ENCODE measurements at regions not wholly inside any gene's neighbourhood (a gene's known extent, or its start where the extent isn't known, plus 50 kb on each side); places are given as distances from the start of the nearest gene placed in this dataset.
A peak's percentile ranks its signal among the peaks of the same experiment; 100 is the strongest.

DNA sequence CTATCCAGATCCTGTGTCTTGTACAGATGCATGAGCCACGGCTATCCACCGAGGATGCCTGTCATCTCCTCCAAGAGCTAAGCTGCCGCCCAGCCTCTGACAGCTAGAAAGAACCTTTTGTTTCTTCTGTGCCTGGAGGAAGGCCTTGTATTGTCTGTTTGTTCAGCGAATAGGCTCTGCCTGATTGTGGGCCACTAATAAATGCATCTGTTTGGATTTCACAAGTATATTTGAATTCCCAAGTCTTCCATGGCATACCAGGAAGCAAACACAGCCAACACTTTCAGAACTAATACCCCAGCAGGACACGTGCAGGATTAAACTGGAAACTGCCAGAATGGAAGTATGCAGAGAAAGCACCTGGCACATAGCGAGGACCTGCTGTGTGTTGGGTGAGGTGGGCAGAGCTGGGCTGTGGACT is 92.7 kb upstream of the NEURL1B start:
- WGBS, 2 donors, result 66 to 91% methylated on average over 6 of the region's 6 CpGs
- intact Hi-C loops (cut with DNase I; ENCODE audit: low total_unique reads), result no loop called here
- Histone ChIP-seq H3K9me3 (no peaks in the 10 kb centered on the region), H3K27me3 (no peaks in the 10 kb centered on the region), H3K27ac (no peak overlapping the region), H3K4me3 (no peak overlapping the region), H3K36me3 (ENCODE audit: low read depth, missing control alignments) (no peaks in the 10 kb centered on the region), H3K4me1 (peaks cover 9% of the 10 kb centered on the region)
- no peak for DNase-seq
- TF ChIP-seq POLR2A (IDR thresholded peaks at IDR 0.05), result no peak
- TF ChIP-seq, protein P1, sequence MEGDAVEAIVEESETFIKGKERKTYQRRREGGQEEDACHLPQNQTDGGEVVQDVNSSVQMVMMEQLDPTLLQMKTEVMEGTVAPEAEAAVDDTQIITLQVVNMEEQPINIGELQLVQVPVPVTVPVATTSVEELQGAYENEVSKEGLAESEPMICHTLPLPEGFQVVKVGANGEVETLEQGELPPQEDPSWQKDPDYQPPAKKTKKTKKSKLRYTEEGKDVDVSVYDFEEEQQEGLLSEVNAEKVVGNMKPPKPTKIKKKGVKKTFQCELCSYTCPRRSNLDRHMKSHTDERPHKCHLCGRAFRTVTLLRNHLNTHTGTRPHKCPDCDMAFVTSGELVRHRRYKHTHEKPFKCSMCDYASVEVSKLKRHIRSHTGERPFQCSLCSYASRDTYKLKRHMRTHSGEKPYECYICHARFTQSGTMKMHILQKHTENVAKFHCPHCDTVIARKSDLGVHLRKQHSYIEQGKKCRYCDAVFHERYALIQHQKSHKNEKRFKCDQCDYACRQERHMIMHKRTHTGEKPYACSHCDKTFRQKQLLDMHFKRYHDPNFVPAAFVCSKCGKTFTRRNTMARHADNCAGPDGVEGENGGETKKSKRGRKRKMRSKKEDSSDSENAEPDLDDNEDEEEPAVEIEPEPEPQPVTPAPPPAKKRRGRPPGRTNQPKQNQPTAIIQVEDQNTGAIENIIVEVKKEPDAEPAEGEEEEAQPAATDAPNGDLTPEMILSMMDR (IDR thresholded peaks at IDR 0.05), result no peak

DNA sequence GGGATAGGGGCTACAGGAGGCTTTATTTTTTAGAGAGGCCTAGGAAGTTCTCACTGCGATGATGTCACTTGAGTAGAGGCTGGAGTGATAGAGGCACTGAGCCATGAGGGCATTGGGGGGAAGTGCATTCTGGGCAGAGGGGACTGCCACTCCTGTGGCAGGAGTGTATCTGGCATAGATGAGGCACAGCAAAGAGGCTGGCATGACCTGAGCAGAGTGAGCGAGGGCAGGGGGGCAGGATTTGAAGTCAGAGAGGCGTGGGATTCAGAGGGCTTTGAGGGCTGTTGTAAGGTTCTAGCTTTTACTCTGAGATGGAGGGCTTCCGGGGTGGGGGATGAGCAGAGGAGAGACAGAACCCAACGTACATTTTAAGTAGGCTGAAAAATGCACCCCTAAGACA is 91.9 kb upstream of the SH3PXD2B start:
- intact Hi-C loops (cut with DNase I; ENCODE audit: low total_unique reads), result no loop called here

DNA sequence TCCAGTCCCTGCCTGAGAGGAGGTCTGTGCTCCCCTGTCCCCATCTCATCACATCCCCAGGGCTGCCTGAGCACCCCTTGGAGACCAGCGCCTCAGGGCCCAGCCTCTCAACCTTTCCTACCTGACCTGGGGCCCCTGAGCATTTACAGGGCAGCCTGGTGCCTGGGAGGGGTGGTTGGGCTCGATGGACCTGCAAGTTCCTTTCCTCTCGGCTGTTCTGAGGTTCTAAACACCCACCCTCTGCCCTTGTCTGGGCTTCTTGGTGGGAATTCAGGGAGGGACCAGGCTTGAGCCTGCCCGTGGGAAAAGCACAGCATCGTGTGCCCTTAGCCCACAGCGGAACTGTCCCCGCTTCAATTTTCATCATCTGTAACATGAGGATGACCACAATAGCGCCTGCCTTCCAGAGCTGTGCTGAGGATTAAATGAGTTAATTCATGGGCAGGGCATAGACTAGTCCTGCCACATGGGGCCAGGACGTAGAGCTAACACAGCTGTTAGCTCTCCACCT is 91.0 kb upstream of the SH3PXD2B start:
- 88 to 91% methylated on average over 8 to 9 of the region's 9 CpGs for WGBS, 2 donors
- Histone ChIP-seq H3K4me3 (no peak overlapping the region), H3K9me3 (no peaks in the 10 kb centered on the region), H3K36me3 (ENCODE audit: low read depth, missing control alignments) (no peaks in the 10 kb centered on the region), H3K4me1 (peaks cover 6% of the 10 kb centered on the region), H3K27me3 (no peaks in the 10 kb centered on the region), H3K27ac (no peak overlapping the region)
- TF ChIP-seq POLR2A (IDR thresholded peaks at IDR 0.05), result no peak
- TF ChIP-seq, protein P1 (IDR thresholded peaks at IDR 0.05), result no peak
- no peak for DNase-seq
- intact Hi-C loops (cut with DNase I; ENCODE audit: low total_unique reads), result no loop called here

More for the DNA sequence above, 91.9 kb upstream of the SH3PXD2B start:
- H3K9me3 ChIP-seq, result no peaks in the 10 kb centered on the region
- no peak overlapping the region for H3K27ac ChIP-seq
- WGBS, 2 donors, result 94 to 95% methylated on average over 5 of the region's 5 CpGs
- H3K27me3 ChIP-seq, result no peaks in the 10 kb centered on the region
- no peaks in the 10 kb centered on the region for H3K36me3 ChIP-seq (ENCODE audit: low read depth, missing control alignments)
- peaks cover 9% of the 10 kb centered on the region for H3K4me1 ChIP-seq
- DNase-seq, result no peak
- H3K4me3 ChIP-seq, result no peak overlapping the region
- TF ChIP-seq, protein P1 (IDR thresholded peaks at IDR 0.05), result no peak
- TF ChIP-seq POLR2A (IDR thresholded peaks at IDR 0.05), result no peak

GRCh38 chr5:172544371-172545095 is 90.2 kb upstream of the SH3PXD2B start:
- Histone ChIP-seq H3K4me1 (no peaks in the 10 kb centered on the region), H3K36me3 (ENCODE audit: low read depth, missing control alignments) (no peaks in the 10 kb centered on the region), H3K4me3 (no peak overlapping the region), H3K27me3 (no peaks in the 10 kb centered on the region), H3K27ac (no peak overlapping the region), H3K9me3 (no peaks in the 10 kb centered on the region)
- DNase-seq, result peak; percentile 4
- no peak for TF ChIP-seq POLR2A (IDR thresholded peaks at IDR 0.05)
- TF ChIP-seq, protein P1 (IDR thresholded peaks at IDR 0.05), result no peak
- intact Hi-C loops (cut with DNase I; ENCODE audit: low total_unique reads), result no loop called here
- 74 to 88% methylated on average over 5 to 6 of the region's 6 CpGs for WGBS, 2 donors
